ENCODE measurements at regions not wholly inside any gene's neighbourhood (a gene's known extent, or its start where the extent isn't known, plus 50 kb on each side); places are given as distances from the start of the nearest gene placed in this dataset.

GRCh38 chr17:28252436-28252835, 66.6 kb upstream of the TMEM97 start:
- Mint-ChIP-seq H3K27ac (no peak overlapping the region), H3K9me3 (ENCODE audit: insufficient read depth) (no peaks in the 10 kb centered on the region), H3K4me3 (no peak overlapping the region), H3K4me1 (peaks cover 7% of the 10 kb centered on the region), H3K27me3 (peaks cover 33% of the 10 kb centered on the region)
- DNase-seq (no peak), ATAC-seq (ENCODE audit: low read depth) (no peak)
- H3K36me3 ChIP-seq (replicated peaks in 1 of 2; ENCODE audit: control extremely low read depth in 1 of 2, control insufficient read depth in 1 of 2, extremely low read depth in 1 of 2, insufficient read depth in 2 of 2, low read length in 1 of 2), result no peaks in the 10 kb centered on the region
- H3K79me2 ChIP-seq (ENCODE audit: control insufficient read depth, insufficient read depth, low read length), result no peaks in the 10 kb centered on the region
- TF ChIP-seq EZH2 (IDR thresholded peaks at IDR 0.05; ENCODE audit: borderline replicate concordance, insufficient read depth, low read depth, low read length, poor library complexity, severe bottlenecking), result no peak
- no peak for TF ChIP-seq CTCF (IDR thresholded peaks at IDR 0.05)
- WGBS (ENCODE audit: insufficient coverage), result 89% methylated on average over 4 of the region's 7 CpGs
- CTCF ChIA-PET, result interaction anchor here (0.9 to 5.5 kb wide), 13 partner anchors 13 to 496 kb away, joined by 3 to 63 read pairs (median 6); no protein-coding TSS in a partner anchor
- peaks cover 0 to 48% (median 16%) of the 10 kb centered on the region in 4 experiments for H3K27me3 ChIP-seq (replicated peaks in 1 of 4; ENCODE audit: control extremely low read depth in 1 of 4, control insufficient read depth in 3 of 4, insufficient read depth in 4 of 4, low read length in 3 of 4)
- no peak overlapping the region for H3K9ac ChIP-seq (ENCODE audit: low read length)
- H3K4me1 ChIP-seq (ENCODE audit: control insufficient read depth in 2 of 2, insufficient read depth in 2 of 2, low read length in 2 of 2), result peaks cover 10 to 12% of the 10 kb centered on the region in 2 donors
- no peak overlapping the region for H3K27ac ChIP-seq (ENCODE audit: low read length in 2 of 2)
- no peak overlapping the region for H2AFZ ChIP-seq (ENCODE audit: insufficient read depth, low read depth, low read length, poor library complexity, severe bottlenecking)
- POLR2A ChIA-PET, result no interaction called here
- intact Hi-C loops (cut with micrococcal nuclease), result no loop called here
- H3K9me3 ChIP-seq (ENCODE audit: control extremely low read depth in 1 of 3, control insufficient read depth in 2 of 3, insufficient read depth in 1 of 3, low read length in 2 of 3), result peaks cover 0 to 3% (median 0%) of the 10 kb centered on the region in 3 donors
- H3K4me3 ChIP-seq (ENCODE audit: control extremely low read depth in 1 of 5, extremely low read depth in 1 of 5, insufficient read depth in 1 of 5, low read depth in 2 of 5, low read length in 4 of 5), result no peak overlapping the region
- H3K4me2 ChIP-seq (replicated peaks; ENCODE audit: low read depth, low read length, poor library complexity, severe bottlenecking), result no peak overlapping the region
- H4K20me1 ChIP-seq (ENCODE audit: control insufficient read depth, insufficient read depth, low read length, poor library complexity, severe bottlenecking), result no peaks in the 10 kb centered on the region

DNA sequence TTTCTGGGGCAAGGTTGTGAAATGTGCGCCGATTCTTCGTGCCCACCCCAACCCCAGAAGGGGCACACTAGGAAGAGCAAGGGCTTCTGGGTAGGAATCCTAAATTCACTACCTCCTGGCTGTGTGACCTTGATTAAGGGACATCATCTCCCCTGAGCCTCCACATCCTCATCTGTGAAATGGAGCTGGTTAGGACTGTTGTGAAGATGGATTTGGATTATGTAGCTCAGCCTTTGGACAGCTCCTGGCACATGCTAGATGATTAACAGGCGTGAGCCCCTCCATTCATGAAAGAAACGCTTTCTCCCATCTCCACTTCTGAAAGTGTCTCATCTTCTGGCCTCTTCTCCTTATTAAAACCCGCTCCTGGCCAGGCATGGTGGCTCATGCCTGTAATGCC, 65.3 kb upstream of the TMEM97 start:
- peaks cover 10 to 12% of the 10 kb centered on the region in 2 donors for H3K4me1 ChIP-seq (ENCODE audit: control insufficient read depth in 2 of 2, insufficient read depth in 2 of 2, low read length in 2 of 2)
- Mint-ChIP-seq H3K27me3 (peaks cover 34% of the 10 kb centered on the region), H3K9me3 (ENCODE audit: insufficient read depth) (no peaks in the 10 kb centered on the region), H3K4me1 (peaks cover 7% of the 10 kb centered on the region), H3K4me3 (no peak overlapping the region), H3K27ac (no peak overlapping the region)
- H3K27me3 ChIP-seq (replicated peaks in 1 of 4; ENCODE audit: control extremely low read depth in 1 of 4, control insufficient read depth in 3 of 4, insufficient read depth in 4 of 4, low read length in 3 of 4), result peaks cover 0 to 48% (median 17%) of the 10 kb centered on the region in 4 experiments
- POLR2A ChIA-PET, result no interaction called here
- CTCF ChIA-PET, result interaction anchor here (3.4 kb wide), 1 partner anchor 493 kb away, joined by 19 read pairs; no protein-coding TSS in a partner anchor
- no peak for TF ChIP-seq EZH2 (IDR thresholded peaks at IDR 0.05; ENCODE audit: borderline replicate concordance, insufficient read depth, low read depth, low read length, poor library complexity, severe bottlenecking)
- TF ChIP-seq CTCF (IDR thresholded peaks at IDR 0.05), result no peak
- WGBS (ENCODE audit: insufficient coverage), result no CpG with 5 or more reads among the region's 6 CpGs
- H2AFZ ChIP-seq (ENCODE audit: insufficient read depth, low read depth, low read length, poor library complexity, severe bottlenecking), result no peak overlapping the region
- H3K9ac ChIP-seq (ENCODE audit: low read length), result no peak overlapping the region
- intact Hi-C loops (cut with micrococcal nuclease), result no loop called here
- DNase-seq, result no peak
- H3K79me2 ChIP-seq (ENCODE audit: control insufficient read depth, insufficient read depth, low read length), result no peaks in the 10 kb centered on the region
- H4K20me1 ChIP-seq (ENCODE audit: control insufficient read depth, insufficient read depth, low read length, poor library complexity, severe bottlenecking), result no peaks in the 10 kb centered on the region
- no peaks in the 10 kb centered on the region for H3K36me3 ChIP-seq (replicated peaks in 1 of 2; ENCODE audit: control extremely low read depth in 1 of 2, control insufficient read depth in 1 of 2, extremely low read depth in 1 of 2, insufficient read depth in 2 of 2, low read length in 1 of 2)
- no peak overlapping the region for H3K4me3 ChIP-seq (ENCODE audit: control extremely low read depth in 1 of 5, extremely low read depth in 1 of 5, insufficient read depth in 1 of 5, low read depth in 2 of 5, low read length in 4 of 5)
- peaks cover 0 to 3% (median 0%) of the 10 kb centered on the region in 3 donors for H3K9me3 ChIP-seq (ENCODE audit: control extremely low read depth in 1 of 3, control insufficient read depth in 2 of 3, insufficient read depth in 1 of 3, low read length in 2 of 3)
- H3K27ac ChIP-seq (ENCODE audit: low read length in 2 of 2), result no peak overlapping the region
- ATAC-seq (ENCODE audit: low read depth), result no peak
- H3K4me2 ChIP-seq (replicated peaks; ENCODE audit: low read depth, low read length, poor library complexity, severe bottlenecking), result no peak overlapping the region

Measured in B cell (primary cell).